OCI-LY7 (cell line): ENCODE measurements at regions not wholly inside any gene's neighbourhood (a gene's known extent, or its start where the extent isn't known, plus 50 kb on each side); places are given as distances from the start of the nearest gene placed in this dataset.

Source experiments
- CTCF ChIP-seq: fragments of 200-600 bp; sonication (generic); conservative IDR thresholded peaks from 2 replicates; pipeline ENCODE4 v1.5.1; 2014; ENCODE audit warnings: mild to moderate bottlenecking, antibody characterized with exemption, low read length, moderate library complexity, mixed read lengths
- EZH2phosphoT487 ChIP-seq: fragments of 200-600 bp; sonication (generic); IDR thresholded peaks from 2 replicates; pipeline ENCODE4 v1.6.1; 2018; ENCODE audit warnings: low read depth, borderline replicate concordance, mild to moderate bottlenecking, mixed run types, antibody characterized with exemption, low read length, moderate library complexity, mixed read lengths

GRCh38 chr13:44873461-44873860 lies 115.8 kb downstream of the NUFIP1 start:
- TF ChIP-seq CTCF (no peak), EZH2phosphoT487 (no peak)
